Lower lobe of right lung (tissue), 2 donors: ENCODE measurements at regions not wholly inside any gene's neighbourhood (a gene's known extent, or its start where the extent isn't known, plus 50 kb on each side); places are given as distances from the start of the nearest gene placed in this dataset.

Experiments used
- ATAC-seq, 2 donors: fragments of 200-7000 bp; cut with Tn5 transposase; one replicate each; pipeline ENCODE4 v1.9.1; 2020 to 2022; ENCODE audit warnings: mild to moderate bottlenecking in 2 of 2, moderate library complexity in 2 of 2
- DNase-seq: peaks from one replicate; pipeline ENCODE4 v3.0.0-alpha.2; 2020
- H3K27ac ChIP-seq: fragments of 200-600 bp; one replicate; pipeline ENCODE4 v1.8.0; 2022
- H3K27me3 ChIP-seq: fragments of 200-600 bp; one replicate; pipeline ENCODE4 v1.8.0; 2022; ENCODE audit warnings: low read depth
- H3K36me3 ChIP-seq: fragments of 200-600 bp; one replicate; pipeline ENCODE4 v1.8.0; 2022; ENCODE audit warnings: mild to moderate bottlenecking
- H3K4me1 ChIP-seq: fragments of 200-600 bp; one replicate; pipeline ENCODE4 v1.8.0; 2022
- H3K4me3 ChIP-seq: fragments of 200-600 bp; one replicate; pipeline ENCODE4 v1.8.0; 2022; ENCODE audit warnings: mild to moderate bottlenecking
- H3K9me3 ChIP-seq: fragments of 200-600 bp; one replicate; pipeline ENCODE4 v1.8.0; 2022
- intact Hi-C: fragments of 100-400 bp; cut with DNase I; formaldehyde crosslinking; loops from one replicate; pipeline ENCODE4 v1.11.0; 2022
- TF ChIP-seq, protein P1 (sequence below): fragments of 200-600 bp; IDR thresholded peaks from one replicate; pipeline ENCODE4 v1.8.0; 2022; ENCODE audit warnings: antibody characterized with exemption, mild to moderate bottlenecking
- donor health status: DM: no; HTN: yes; CAD: no; lungs with severe emphysema.

- DNase-seq (no peak), ATAC-seq (no peak)
- Histone ChIP-seq H3K36me3 (no peaks in the 10 kb centered on the region), H3K4me1 (no peaks in the 10 kb centered on the region), H3K27me3 (no peaks in the 10 kb centered on the region), H3K27ac (no peak overlapping the region), H3K9me3 (no peaks in the 10 kb centered on the region), H3K4me3 (no peak overlapping the region)
- intact Hi-C loops = no loop called here
- TF ChIP-seq, protein P1, sequence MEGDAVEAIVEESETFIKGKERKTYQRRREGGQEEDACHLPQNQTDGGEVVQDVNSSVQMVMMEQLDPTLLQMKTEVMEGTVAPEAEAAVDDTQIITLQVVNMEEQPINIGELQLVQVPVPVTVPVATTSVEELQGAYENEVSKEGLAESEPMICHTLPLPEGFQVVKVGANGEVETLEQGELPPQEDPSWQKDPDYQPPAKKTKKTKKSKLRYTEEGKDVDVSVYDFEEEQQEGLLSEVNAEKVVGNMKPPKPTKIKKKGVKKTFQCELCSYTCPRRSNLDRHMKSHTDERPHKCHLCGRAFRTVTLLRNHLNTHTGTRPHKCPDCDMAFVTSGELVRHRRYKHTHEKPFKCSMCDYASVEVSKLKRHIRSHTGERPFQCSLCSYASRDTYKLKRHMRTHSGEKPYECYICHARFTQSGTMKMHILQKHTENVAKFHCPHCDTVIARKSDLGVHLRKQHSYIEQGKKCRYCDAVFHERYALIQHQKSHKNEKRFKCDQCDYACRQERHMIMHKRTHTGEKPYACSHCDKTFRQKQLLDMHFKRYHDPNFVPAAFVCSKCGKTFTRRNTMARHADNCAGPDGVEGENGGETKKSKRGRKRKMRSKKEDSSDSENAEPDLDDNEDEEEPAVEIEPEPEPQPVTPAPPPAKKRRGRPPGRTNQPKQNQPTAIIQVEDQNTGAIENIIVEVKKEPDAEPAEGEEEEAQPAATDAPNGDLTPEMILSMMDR = no peak
Measured at GRCh38 chr6:150456466-150456865, 87.7 kb downstream of the IYD start.

GRCh38 chr6:150456902-150457643 is 88.3 kb downstream of the IYD start:
- ATAC-seq (no peak), DNase-seq (no peak)
- intact Hi-C loops = no loop called here
- no peak overlapping the region for H3K27ac ChIP-seq
- TF ChIP-seq, protein P1 = no peak
- H3K36me3 ChIP-seq = no peaks in the 10 kb centered on the region
- H3K4me3 ChIP-seq = no peak overlapping the region
- no peaks in the 10 kb centered on the region for H3K4me1 ChIP-seq
- H3K9me3 ChIP-seq = no peaks in the 10 kb centered on the region
- H3K27me3 ChIP-seq = no peaks in the 10 kb centered on the region

DNA sequence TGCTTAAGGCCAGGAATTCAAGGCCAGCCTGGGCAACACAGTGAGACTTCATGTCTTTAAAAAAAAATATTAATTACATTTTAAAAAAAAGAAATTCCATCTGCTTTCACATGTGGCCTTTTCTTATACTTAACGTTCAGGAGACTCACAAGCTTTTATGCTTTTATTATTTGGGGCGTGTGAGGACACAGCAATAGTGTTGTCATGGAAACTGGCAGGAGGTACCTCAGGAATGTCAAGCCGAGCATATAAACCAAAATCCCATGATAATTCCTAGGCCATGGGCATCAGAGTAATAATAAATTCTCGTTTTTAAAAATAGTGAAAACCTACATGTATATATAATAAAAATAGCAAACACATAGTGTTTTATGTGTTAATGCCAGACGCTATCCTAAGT is 89.8 kb downstream of the IYD start:
- TF ChIP-seq, protein P1 = no peak
- ATAC-seq (no peak), DNase-seq (no peak)
- H3K9me3 ChIP-seq = no peaks in the 10 kb centered on the region
- H3K4me1 ChIP-seq = no peaks in the 10 kb centered on the region
- no peak overlapping the region for H3K27ac ChIP-seq
- no peaks in the 10 kb centered on the region for H3K36me3 ChIP-seq
- no peaks in the 10 kb centered on the region for H3K27me3 ChIP-seq
- intact Hi-C loops = no loop called here
- no peak overlapping the region for H3K4me3 ChIP-seq

DNA sequence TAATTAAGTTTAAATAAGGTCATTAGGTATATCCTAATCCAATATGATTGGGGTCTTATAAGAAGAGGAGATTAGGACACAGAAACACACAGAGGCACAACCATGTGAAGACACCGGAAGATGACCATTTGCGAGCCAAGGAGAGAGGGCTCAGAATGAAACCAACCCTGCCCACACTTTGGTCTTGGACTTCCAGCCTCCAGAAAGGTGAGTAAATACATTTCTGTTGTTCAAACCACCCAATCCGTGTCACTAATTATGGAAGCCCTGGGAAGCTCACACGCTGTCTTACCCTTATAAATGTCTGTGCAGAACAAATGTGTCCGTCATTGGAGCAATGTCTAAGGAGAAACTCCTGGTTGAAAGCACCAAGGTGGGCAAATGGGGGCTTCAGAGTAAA is 95.0 kb downstream of the IYD start:
- TF ChIP-seq, protein P1 = no peak
- Histone ChIP-seq H3K4me3 (no peak overlapping the region), H3K9me3 (no peaks in the 10 kb centered on the region), H3K27me3 (no peaks in the 10 kb centered on the region), H3K36me3 (no peaks in the 10 kb centered on the region), H3K4me1 (no peaks in the 10 kb centered on the region), H3K27ac (no peak overlapping the region)
- no peak for DNase-seq
- no peak for ATAC-seq
- intact Hi-C loops = no loop called here

- H3K4me1 ChIP-seq = no peaks in the 10 kb centered on the region
- no peak for DNase-seq
- intact Hi-C loops = no loop called here
- H3K27ac ChIP-seq = no peak overlapping the region
- H3K9me3 ChIP-seq = no peaks in the 10 kb centered on the region
- H3K4me3 ChIP-seq = no peak overlapping the region
- H3K27me3 ChIP-seq = no peaks in the 10 kb centered on the region
- no peak for ATAC-seq
- TF ChIP-seq, protein P1 = no peak
- H3K36me3 ChIP-seq = no peaks in the 10 kb centered on the region
Measured at GRCh38 chr6:150464966-150465365, 96.2 kb downstream of the IYD start.
